NCI-H1105 treated with DMSO at 0.1 percent for 48 hours (cell line): ENCODE measurements at regions not wholly inside any gene's neighbourhood (a gene's known extent, or its start where the extent isn't known, plus 50 kb on each side); places are given as distances from the start of the nearest gene placed in this dataset.

ENCODE experiments used
- DNase-seq: peaks from one replicate; lab custom pipeline; 2025; lab: John Stamatoyannopoulos, UW

DNA sequence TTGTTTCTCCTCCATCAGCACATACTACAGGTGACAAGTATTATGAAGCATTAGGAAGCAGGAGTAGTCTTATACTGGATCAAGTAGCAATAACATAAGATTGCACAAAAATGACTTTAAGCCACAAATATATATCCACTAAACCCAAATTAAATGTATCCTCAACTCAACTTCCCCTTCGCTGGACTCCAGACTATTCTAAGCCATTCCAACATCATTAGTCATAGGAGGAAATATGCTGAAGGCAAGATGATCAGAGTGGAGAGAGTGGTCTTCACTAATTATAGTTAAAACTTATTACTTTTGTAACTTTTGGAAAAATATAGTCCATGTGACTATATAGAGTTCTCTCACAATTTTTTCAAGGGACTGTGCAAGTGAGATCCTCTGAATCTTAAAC lies 390.7 kb upstream of the ZP4 start:
- no peak for DNase-seq

DNA sequence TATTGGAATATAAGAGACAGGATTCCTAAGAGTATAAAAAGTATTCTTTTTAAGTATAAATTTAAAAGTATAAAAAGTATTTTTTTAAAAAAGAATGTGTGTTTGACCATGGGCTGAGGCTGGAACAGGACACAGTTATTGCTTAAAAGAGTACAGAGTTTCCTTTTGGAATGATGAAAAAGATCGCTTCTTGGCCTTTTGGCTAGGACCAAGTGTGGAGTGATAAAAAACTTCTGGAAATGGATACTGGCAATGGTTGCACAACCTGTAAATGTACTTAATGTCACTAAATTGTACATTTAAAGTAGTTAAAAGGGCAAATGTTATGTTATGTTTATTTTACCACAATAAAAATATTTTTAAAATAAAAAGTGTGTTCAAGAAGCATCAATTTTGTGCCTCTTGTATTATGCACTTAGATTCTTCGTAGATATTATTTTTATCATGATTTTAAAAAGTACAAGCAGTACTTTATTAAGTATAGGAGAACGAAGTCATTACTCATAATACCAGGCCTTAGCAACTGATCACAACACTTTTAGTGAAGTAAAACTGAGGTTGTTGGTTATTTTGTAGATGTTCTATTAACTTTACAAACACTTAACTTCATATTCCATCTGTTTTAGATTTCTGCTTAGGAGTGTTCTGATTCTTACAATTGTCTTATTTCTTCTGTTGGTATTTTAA lies 389.1 kb upstream of the ZP4 start:
- no peak for DNase-seq

DNA sequence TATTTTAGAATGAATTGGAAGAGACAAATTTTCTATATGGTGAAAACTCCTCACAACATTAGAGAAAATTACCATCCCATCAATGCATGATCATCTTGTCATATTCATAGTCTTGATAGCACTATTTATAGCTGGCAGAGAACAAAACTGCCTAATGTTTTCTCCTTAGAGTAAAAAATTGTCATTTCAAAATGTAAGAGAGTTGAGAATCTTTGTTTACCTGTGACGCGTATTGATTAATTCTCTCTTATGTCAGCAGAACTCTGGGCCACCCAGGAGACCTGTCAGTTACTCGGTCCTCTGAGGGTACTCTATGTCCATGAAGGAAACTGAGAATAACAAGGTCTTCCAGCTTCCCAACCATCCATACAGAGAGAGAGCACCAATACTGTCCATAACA lies 381.4 kb upstream of the ZP4 start:
- DNase-seq = no peak

DNA sequence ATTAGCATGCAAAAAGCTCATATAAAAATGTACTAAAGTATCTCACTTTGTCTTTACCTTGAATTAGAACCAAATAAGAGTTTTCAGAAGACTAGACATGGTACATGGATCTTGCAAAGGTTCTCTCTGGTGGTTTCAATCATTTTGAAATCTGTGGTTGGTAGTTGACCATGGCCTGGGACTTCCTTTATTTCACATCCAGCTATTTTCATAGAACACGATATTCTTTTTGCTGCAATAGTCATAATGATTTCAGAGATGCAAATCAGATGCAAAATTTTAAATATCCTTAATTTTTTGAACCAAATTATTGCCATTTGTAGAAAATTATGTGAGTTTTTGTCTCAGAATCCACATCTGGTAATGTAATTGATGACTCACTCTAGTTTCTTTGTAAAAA lies 375.1 kb upstream of the ZP4 start:
- DNase-seq = no peak

DNA sequence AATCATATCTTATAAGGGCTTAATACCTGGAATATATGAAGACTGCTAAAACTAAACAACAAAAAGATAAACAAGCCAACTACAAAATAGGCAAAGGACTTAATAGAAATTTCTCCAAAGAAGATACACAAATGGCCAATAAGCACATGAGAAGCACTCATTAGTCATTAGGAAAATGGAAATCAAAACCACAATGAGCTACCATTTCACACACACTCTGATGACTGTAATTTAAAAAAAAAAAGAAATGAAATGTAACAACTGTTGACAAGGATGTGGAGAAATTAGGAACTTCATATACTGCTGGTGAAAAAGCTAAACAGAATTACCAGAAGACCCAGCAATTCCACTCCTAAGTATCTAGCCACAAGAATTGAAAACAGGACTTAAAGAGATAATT lies 374.2 kb upstream of the ZP4 start:
- DNase-seq = no peak

DNA sequence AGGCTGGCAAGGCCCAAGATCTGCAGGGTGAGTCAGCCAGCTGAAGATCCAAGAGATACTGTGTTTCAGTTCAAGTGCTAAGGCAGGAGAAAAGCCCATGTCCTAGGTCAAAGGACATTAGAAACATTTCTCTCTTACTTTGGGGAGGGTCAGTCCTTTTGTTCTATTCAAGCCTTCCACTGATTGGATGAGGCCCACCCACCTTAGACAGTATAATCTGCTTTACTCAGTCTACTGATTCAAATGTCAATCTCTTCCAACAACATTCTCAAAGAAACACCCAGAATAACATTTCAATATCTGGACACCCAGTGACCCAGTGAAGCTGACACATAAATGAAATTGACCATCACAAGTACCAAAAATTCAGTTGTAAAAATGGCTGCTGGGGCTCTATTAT lies 367.8 kb upstream of the ZP4 start:
- DNase-seq = no peak

DNA sequence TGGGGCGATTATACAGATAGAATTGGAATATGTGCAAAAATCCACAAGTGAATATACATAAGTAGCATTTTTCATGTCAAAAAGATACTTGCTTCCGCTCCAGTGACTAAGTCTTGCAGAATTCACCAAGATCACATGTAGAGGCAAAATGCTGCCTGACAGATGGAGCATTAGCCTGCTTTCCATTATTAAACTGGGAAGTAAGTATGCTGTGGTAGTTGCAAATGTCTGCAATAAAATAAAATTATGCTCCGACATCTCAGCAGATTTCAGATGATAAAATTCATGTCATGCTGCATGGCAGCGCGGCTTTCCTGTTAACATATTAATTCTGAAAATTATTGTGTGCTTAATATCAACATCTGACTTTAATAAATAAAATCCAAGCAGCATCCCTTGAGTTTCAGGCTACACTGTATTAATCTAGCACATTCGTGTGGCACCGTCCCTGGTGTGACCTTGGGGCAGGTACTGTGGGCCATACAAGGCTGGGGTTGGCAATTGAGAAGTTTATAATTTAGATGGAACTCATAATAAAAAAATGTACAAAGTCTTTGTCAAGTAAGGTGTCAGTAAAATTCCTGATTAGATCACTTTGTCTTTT lies 366.4 kb upstream of the ZP4 start:
- DNase-seq = no peak

DNA sequence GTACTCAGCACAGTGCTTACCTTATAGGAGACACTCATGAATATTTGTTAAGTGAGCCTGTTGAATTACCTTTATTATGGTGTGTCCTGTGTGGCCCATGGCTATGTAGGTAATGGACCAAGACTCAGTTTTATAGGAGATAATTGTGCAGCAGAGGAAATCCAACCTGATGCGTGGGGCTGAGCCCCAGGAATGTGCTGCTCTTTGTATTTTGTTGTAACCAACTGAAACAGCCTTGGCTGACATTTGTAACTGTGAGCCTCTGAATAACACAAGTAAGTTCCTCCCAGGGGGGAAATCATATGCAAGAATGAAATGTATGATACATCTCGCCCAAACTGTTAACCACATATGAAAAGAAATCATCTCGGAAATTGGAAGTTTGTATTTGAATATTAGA lies 364.2 kb upstream of the ZP4 start:
- DNase-seq = no peak

DNA sequence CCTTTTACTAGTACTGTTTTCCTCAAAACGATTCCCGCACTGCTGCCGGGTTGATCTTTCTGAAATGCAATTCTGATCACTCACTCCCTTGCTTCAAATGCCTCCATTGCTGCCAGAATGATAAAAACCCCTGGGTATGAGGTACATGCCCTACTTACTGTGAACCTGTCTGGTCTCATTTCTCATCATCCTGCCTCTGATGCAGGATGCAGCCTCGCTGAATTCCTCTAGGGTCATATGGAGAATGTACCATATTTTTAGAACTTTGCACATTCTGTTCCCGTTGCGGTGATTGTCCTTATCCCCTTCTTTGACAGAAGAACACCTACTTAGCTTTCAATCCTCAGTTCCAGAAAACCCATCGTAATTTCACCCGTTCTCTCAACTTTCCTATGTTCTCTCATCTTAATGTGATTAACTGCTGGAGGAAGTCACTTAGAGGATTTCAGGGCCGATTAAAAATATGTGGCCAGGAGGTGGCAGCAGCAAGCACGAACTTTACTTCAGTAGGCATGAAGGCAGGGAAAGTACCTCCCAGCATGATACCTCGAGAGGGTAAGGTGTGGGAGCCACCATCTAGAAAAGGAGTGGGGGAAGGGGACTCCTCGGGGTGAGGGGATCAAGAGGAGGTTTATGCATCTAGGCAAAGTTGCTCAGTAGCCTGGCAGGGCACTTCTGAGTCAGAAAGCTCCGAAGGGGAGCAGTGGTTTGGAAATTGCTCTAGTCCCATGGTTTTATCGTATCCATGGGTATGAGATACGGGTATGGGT lies 361.5 kb upstream of the ZP4 start:
- no peak for DNase-seq

DNA sequence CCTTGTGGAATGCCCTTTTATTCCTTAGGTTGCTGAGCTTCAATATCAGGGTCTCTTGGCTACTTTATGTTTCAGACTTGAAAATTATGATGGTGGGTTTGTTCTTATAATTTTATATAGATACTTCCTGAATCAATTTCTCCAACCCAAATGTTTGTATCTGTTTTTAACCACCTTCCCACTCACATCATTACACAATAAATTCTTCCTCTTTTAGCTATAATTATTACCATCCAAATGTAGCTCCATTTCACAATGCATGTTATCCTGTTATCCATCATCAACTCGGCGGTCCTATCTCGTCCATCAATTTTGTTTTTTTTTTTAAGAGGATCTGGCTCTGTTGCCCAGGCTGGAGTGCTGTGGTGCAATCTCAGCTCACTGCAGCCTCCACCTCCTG lies 357.6 kb upstream of the ZP4 start:
- no peak for DNase-seq

DNA sequence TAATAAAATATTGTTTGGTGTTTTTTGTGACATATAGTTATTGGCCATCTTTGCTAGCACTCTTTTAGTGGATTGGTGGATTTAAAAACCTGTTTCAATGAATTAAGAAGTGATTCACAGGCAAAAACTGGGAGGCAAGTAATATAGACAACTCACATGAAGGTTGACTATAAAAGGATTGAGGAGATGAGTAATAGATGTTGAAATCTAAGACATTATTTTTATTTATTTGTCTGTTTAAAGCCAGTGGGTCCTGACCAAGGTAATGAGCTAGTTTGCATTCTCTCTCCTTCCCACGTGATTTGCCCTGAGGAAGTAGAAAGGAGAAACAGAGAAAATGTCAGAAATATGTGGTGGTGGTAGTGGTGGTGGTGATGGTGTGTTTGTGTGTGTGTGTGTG lies 351.5 kb upstream of the ZP4 start:
- no peak for DNase-seq

DNA sequence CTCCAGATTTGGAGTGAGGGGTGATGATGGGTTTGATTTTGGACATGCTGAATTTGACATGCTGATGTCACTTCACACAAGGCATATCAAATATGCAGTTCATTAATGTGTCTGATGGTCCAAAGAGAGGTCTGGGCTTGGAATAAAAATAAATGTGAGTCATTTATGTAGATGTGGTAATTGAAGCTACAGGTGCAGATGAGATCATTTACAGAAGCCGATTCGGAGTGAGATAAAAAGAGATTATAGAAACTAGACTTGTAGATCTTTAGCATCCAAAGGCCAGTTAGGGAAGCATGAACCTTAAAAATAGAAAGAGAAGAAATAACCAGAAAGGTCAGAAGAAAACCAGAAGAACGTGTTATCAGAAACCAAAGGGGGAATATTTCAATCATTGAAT lies 350.9 kb upstream of the ZP4 start:
- DNase-seq = no peak

DNA sequence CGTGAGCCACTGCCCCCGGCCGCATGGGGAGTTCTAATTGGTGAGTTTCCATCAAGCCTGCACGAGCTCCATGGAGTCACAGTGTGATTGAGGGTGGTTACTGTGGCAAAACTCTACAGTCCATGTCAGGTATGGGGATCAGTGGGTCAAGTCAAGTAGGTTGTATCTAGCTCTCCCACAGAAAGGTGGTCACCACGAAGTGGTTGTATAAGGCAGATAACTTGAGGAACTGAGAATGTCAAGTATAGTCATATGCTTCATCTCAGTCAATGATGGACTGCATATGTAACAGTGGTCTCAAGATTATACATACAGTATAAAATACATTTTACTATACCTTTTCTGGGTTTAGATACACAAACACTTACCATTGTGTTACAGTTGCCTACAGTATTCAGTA lies 348.6 kb upstream of the ZP4 start:
- DNase-seq = no peak

DNA sequence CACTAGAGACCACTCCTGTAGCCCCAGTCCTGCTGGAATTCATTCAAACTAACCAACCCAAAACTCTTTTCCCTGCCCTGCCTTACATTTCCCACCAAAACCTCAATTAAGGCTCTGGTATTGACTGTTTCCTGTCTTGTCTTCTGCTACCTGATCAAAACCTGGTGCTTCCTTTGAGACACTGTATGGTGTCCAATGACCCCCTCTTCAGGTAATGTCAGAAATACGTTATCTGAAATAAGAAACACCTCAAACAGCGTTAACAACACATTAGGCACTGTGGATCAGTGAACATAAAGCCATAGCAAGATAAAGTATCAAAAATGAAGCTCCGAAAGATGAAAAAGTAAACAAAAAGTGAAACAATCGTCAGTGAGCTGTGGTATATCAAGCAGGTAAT lies 343.2 kb upstream of the ZP4 start:
- DNase-seq = no peak

DNA sequence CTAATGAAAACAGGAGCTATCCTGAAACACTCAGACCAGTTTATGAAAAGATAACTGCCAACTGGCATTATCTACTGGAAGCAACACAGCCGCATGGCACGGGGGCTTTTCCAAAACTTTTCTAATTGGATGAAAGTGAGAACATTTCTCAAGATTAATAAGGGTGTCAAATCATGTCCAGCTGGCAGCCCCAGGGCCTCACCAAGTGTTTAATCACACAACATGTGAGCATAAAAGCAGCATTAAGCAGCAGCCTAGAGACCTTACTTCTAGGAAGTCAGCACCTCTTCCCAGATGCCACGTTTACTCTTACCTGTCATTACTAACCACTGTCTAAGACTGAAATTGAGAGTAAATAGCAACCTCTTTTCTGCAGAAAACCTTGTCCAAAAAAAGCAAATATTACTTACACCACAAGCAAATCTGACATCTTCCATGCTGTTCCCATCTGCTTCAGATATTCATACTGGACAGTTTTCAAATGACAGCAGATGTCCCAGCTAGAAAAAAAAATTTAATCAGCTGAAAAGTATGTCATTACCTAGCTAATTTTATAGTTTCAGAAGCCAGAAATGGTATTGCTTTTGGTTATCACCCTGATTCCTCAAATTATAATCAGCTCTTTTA lies 341.5 kb upstream of the ZP4 start:
- DNase-seq = no peak

DNA sequence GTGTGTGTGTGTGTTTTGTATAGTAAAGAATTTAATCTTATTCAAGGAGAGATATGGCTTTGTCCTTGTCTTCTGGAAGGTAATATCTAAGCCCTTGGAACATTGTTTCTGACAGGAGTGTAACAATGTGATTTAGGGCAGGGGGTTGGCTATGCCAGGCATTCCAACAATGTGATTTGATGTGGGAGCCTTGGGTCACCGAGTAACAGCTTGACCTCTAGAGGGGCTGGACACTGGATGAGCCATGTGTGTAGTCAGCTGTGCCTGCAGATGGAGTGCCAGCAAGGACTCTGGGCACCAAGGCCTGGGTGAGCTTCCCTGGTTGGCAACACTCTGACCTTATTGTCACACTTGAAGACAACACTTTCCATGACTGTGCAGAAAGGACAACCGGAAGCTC lies 336.1 kb upstream of the ZP4 start:
- DNase-seq = no peak

DNA sequence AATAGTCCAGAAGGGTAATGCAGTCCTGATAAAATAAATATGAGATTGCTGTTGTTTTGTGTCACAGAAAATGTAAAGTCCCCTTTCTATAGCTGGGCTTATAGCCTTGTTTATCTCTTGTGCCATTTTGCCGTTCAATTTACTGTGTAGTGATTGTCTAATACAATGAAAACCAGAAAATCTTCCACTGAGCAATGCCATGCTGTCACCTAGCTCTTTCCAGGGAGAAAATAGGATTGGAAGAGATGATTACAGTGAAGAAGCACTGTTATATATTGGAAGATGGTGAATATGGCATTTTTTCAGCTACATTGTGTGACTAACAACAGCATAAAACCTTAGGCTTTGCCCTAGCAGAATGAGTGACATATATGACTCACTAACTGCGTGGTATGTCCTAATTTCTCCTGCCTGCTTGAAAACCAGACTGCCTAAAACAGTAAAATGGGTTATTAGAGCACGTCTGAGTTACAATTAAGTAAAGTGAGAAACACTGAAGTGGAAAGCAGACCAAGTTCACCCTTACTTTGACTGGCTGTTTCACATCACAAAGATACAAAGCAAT lies 332.4 kb upstream of the ZP4 start:
- no peak for DNase-seq

DNA sequence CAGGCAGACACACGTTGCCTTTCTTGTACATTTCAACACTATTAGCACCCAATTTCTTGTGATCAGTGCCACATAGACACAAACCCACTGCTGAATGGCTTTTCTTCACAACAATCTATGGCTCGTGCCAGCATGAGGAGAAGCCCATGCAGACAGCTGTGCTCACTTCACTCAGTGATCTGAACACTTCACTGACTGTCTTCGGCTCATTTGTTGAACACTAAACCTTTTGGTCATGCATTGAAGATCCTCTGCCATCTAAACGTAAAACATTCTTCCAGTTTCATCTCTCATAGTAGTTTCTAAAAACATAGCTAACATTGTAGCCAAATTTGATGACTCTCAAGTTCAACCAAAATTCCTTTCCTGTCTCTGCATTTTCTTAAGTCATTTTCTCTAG lies 331.0 kb upstream of the ZP4 start:
- DNase-seq = no peak

DNA sequence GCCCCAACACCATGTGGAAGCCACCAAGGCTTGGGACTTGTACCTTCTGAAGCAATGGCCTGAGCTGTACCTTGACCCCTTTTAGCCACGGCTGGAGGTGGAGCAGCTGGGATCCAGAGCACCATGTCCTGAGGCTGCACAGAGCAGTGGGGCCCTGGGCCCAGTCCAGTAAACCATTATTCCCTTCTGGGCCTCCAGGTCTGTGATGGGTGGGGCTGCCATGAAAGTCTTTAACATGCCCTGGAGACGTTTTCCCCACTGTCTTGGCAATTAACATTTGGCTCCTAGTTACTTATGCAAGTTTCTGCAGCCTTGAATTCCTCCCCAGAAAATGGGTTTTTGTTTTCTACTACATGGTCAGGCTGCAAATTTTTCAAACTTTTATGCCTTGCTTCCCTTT lies 323.7 kb upstream of the ZP4 start:
- no peak for DNase-seq

DNA sequence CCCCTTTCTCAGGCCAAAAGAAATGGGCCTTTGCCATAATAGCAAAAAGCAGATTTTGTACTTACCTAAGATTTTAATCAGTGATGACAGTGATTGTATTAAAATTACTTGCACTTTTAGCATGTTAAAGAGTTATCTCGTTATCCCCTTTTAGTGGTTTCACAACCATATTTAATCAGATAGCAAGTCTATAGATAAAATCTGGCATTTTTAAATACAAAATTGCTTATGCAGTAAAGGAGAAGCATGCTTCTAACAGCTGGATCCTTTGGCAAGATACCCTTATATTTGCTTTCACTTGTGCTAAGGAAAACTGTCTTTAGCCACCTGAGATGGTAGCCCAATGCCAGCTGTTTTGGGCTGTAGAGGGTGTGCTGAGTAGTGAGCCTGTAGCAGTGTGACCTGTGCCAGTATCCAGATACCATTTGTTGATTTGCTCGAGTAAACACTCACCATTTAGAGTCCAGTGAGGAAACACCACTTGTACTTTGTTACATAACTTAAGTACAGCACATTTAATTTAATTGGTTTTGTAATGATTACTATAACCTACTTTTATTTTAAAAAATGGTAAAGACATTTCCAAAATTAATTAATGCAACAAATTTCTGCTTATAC lies 314.4 kb upstream of the ZP4 start:
- no peak for DNase-seq

DNA sequence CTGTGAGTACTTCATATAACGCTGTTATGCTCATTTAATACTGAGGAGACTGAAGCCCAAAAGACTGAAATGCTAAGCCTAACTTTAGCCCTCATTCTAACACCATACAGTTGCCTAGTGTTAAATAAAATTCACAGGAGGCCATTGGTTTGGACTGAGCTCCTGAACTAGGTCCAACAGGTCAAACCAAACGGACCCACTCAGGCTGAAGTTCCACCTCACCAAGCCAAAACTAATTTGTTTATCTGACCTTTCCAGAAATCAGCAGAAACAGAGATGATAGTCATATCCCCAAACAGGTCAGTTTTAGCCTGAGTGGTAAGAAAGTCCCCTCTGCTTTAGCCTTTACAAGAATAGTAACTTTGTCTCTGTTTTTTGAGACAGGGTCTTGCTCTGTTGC lies 311.3 kb upstream of the ZP4 start:
- no peak for DNase-seq

DNA sequence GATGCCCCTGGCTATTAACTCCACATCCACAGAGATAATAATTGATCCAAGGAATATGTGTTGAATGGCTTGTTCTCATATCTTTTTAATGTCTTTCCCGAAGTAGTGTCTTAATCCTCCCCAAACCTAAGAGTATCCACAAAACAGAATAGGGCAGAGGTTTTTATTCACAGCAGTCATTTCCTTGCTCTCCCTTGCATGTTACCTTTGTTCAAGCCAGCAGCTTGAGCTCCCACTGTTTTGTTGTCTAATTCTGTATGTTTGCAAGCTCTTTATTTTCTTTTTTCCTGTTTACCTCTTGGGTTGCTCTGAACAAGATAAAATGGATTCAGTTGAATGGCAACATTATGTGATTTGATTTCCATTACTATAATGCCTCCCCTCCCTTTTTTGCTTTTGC lies 308.6 kb upstream of the ZP4 start:
- no peak for DNase-seq
